Activated CD8-positive, alpha-beta T cell treated with anti-CD3 and anti-CD28 coated beads for 36 hours (primary cell): ENCODE measurements at regions not wholly inside any gene's neighbourhood (a gene's known extent, or its start where the extent isn't known, plus 50 kb on each side); places are given as distances from the start of the nearest gene placed in this dataset.

ENCODE experiments used
- ATAC-seq: fragments of 200-7000 bp; cut with Tn5 transposase; one replicate; pipeline ENCODE4 v1.10.0; 2021; ENCODE audit warnings: mild to moderate bottlenecking, moderate library complexity
- CTCF ChIA-PET: fragments of 350-600 bp; sonication (Branson Sonifier 250); formaldehyde crosslinking; loops from one replicate; lab custom pipeline; 2021; ENCODE audit warnings: antibody characterized with exemption; lab: Charles Lee
- POLR2A ChIA-PET: fragments of 350-600 bp; sonication (Branson Sonifier 250); formaldehyde crosslinking; loops from one replicate; lab custom pipeline; 2021; ENCODE audit warnings: antibody characterized with exemption; lab: Charles Lee
- DNase-seq: peaks from one replicate; pipeline ENCODE4 v3.0.0-alpha.2; 2020
- H3K27ac Mint-ChIP-seq: one replicate; pipeline ENCODE4 v1.8.0; 2021; ENCODE audit warnings: mild to moderate bottlenecking, mixed read lengths
- H3K27me3 Mint-ChIP-seq: one replicate; pipeline ENCODE4 v1.8.0; 2021; ENCODE audit warnings: mixed read lengths
- H3K36me3 Mint-ChIP-seq: one replicate; pipeline ENCODE4 v1.8.0; 2021; ENCODE audit warnings: low read depth, mixed read lengths
- H3K4me1 Mint-ChIP-seq: one replicate; pipeline ENCODE4 v1.8.0; 2021; ENCODE audit warnings: low read depth, mixed read lengths
- H3K4me3 Mint-ChIP-seq: one replicate; pipeline ENCODE4 v1.8.0; 2021; ENCODE audit warnings: mild to moderate bottlenecking, moderate library complexity, mixed read lengths
- H3K9me3 Mint-ChIP-seq: one replicate; pipeline ENCODE4 v1.8.0; 2021; ENCODE audit warnings: mixed read lengths
- CTCF ChIP-seq: fragments of 200-600 bp; IDR thresholded peaks from one replicate; pipeline ENCODE4 v1.8.0; 2022; ENCODE audit warnings: antibody characterized with exemption, mild to moderate bottlenecking
- intact Hi-C: fragments of 100-400 bp; cut with micrococcal nuclease; formaldehyde crosslinking; loops from one replicate; pipeline ENCODE4 v1.10.0; 2022

- POLR2A ChIA-PET, result no interaction called here
- Mint-ChIP-seq H3K4me3 (no peak overlapping the region), H3K27ac (no peak overlapping the region), H3K36me3 (no peaks in the 10 kb centered on the region), H3K4me1 (no peaks in the 10 kb centered on the region), H3K27me3 (no peaks in the 10 kb centered on the region), H3K9me3 (peaks cover 8% of the 10 kb centered on the region)
- CTCF ChIA-PET, result no interaction called here
- TF ChIP-seq CTCF, result no peak
- no peak for DNase-seq
- ATAC-seq, result no peak
- intact Hi-C loops, result no loop called here
Measured at GRCh38 chr14:82410064-82410463, 876.4 kb upstream of the SEL1L start.

GRCh38 chr14:82411298-82411697, 877.6 kb upstream of the SEL1L start:
- ChIA-PET CTCF (no interaction called here), POLR2A (no interaction called here)
- H3K27me3 Mint-ChIP-seq, result no peaks in the 10 kb centered on the region
- intact Hi-C loops, result no loop called here
- peaks cover 16% of the 10 kb centered on the region for H3K9me3 Mint-ChIP-seq
- no peak for DNase-seq
- H3K4me3 Mint-ChIP-seq, result no peak overlapping the region
- no peak for ATAC-seq
- H3K36me3 Mint-ChIP-seq, result no peaks in the 10 kb centered on the region
- no peak for TF ChIP-seq CTCF
- no peak overlapping the region for H3K27ac Mint-ChIP-seq
- no peaks in the 10 kb centered on the region for H3K4me1 Mint-ChIP-seq

GRCh38 chr14:82412545-82412944, 878.9 kb upstream of the SEL1L start:
- CTCF ChIA-PET, result no interaction called here
- H3K4me3 Mint-ChIP-seq, result no peak overlapping the region
- no peak for TF ChIP-seq CTCF
- DNase-seq, result no peak
- POLR2A ChIA-PET, result no interaction called here
- peaks cover 23% of the 10 kb centered on the region for H3K9me3 Mint-ChIP-seq
- no peaks in the 10 kb centered on the region for H3K4me1 Mint-ChIP-seq
- no peaks in the 10 kb centered on the region for H3K27me3 Mint-ChIP-seq
- intact Hi-C loops, result no loop called here
- no peak for ATAC-seq
- H3K27ac Mint-ChIP-seq, result no peak overlapping the region
- no peaks in the 10 kb centered on the region for H3K36me3 Mint-ChIP-seq

GRCh38 chr14:82414853-82415539, 881.3 kb upstream of the SEL1L start:
- CTCF ChIA-PET, result no interaction called here
- Mint-ChIP-seq H3K36me3 (no peaks in the 10 kb centered on the region), H3K4me3 (no peak overlapping the region), H3K27me3 (no peaks in the 10 kb centered on the region), H3K4me1 (no peaks in the 10 kb centered on the region), H3K27ac (no peak overlapping the region), H3K9me3 (peaks cover 34% of the 10 kb centered on the region)
- DNase-seq, result no peak
- TF ChIP-seq CTCF, result no peak
- POLR2A ChIA-PET, result no interaction called here
- intact Hi-C loops, result no loop called here
- ATAC-seq, result no peak

- Mint-ChIP-seq H3K4me1 (no peaks in the 10 kb centered on the region), H3K4me3 (no peak overlapping the region), H3K27me3 (no peaks in the 10 kb centered on the region), H3K27ac (no peak overlapping the region), H3K9me3 (peaks cover 34% of the 10 kb centered on the region), H3K36me3 (no peaks in the 10 kb centered on the region)
- ChIA-PET POLR2A (no interaction called here), CTCF (no interaction called here)
- ATAC-seq (no peak), DNase-seq (no peak)
- intact Hi-C loops, result no loop called here
- TF ChIP-seq CTCF, result no peak
Measured at GRCh38 chr14:82419933-82420332, 886.3 kb upstream of the SEL1L start.
